ENCODE measurements at regions not wholly inside any gene's neighbourhood (a gene's known extent, or its start where the extent isn't known, plus 50 kb on each side); places are given as distances from the start of the nearest gene placed in this dataset.
"Not testable (repeated sequence)": the region's sequence is repeated elsewhere in the genome, so short reads cannot be mapped to it uniquely, and the experiment has no call there.

DNA sequence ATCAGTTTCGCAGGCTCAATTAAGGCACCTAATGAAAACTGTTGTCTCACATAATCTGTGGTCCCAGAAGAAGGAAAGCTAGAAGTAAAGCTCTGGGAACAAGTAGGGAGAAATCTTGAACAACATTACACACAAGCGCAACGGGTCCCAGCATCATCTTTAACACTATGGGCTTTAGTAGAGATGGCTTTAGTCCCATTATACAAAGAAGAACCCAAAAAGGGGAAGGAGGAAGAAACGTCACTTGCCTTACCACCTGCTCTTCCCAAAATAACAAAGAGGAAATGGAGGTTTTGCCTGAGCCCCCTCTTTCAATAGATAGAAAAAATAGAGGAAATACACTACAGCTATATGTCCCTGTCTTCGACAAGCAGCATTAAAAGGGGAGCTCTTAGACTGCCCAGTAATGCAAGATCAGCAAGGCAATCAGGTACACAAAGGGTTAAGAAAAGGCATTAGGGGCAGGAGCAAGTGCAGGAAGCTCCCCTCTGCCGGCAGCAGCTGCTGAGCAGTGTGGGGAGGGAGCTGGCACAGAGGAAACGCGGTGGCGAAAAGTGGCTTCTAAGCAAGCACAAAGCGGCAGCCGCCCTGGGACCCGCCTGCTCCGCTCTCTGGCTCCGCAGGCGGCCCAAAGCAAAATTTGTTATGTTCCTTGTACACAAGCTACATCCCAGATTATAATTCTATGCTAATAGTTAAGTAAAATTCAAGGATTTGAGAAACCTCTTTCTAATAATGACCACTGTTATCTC lies 1218.8 kb downstream of the TMEM121 start:
- H3K4me1 ChIP-seq (ENCODE audit: low read depth, poor library complexity, severe bottlenecking); H2AFZ ChIP-seq (ENCODE audit: low read depth); H4K20me1 ChIP-seq (ENCODE audit: insufficient read depth); H3K27ac ChIP-seq; H3K9ac ChIP-seq; H3K4me2 ChIP-seq; H3K4me3 ChIP-seq (IDR thresholded peaks at IDR 0.05; ENCODE audit: insufficient read depth, low read depth, low read length); H3K36me3 ChIP-seq (ENCODE audit: insufficient read depth); H3K79me2 ChIP-seq (ENCODE audit: insufficient read depth, low read depth); H3K27me3 ChIP-seq (ENCODE audit: insufficient read depth, low read depth): not testable (repeated sequence)

DNA sequence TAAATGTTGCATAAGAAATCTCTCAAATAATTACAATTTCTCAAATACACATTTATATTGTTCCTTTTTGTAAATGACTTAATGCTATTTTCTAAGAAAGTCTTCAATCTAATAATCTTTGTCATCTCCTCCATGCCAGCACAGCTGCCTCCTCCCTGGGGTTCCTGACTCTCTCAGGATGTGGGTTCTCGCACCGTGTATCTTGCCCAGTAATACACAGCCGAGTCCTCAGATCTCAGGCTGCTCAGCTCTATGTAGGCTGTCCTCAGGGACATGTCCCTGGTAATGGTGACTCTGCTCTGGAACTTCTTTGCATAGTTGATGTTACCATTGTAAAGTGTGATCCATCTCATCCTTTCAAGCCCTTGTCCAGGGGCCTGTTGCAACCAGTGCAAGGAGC lies 1223.7 kb downstream of the TMEM121 start:
- H3K36me3 ChIP-seq (ENCODE audit: insufficient read depth); H3K27ac ChIP-seq; H3K4me2 ChIP-seq; H2AFZ ChIP-seq (ENCODE audit: low read depth); H3K4me3 ChIP-seq (IDR thresholded peaks at IDR 0.05; ENCODE audit: insufficient read depth, low read depth, low read length); H4K20me1 ChIP-seq (ENCODE audit: insufficient read depth); H3K4me1 ChIP-seq (ENCODE audit: low read depth, poor library complexity, severe bottlenecking); H3K79me2 ChIP-seq (ENCODE audit: insufficient read depth, low read depth); H3K27me3 ChIP-seq (ENCODE audit: insufficient read depth, low read depth); H3K9ac ChIP-seq: not testable (repeated sequence)

DNA sequence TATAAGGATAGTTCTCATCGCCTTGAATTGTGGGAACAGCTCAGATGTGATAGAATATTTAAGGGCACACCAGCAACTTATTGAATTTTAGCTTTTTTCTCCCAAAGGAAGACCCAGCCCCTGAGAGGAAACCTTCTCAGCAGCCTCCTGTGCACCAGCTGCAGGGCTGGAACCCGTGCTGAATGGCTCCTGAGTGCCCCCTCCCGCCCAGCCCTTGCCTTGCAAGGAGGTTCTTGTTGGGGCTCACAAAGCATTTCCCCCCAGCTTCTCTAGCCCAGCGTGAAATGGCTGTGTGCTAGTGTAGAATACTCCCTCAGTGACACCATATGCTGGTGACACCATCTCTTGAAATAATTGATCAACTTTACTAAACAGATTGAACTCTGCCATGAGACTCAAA lies 1227.4 kb downstream of the TMEM121 start:
- H3K27me3 ChIP-seq (ENCODE audit: insufficient read depth, low read depth); H3K9ac ChIP-seq; H3K27ac ChIP-seq; H2AFZ ChIP-seq (ENCODE audit: low read depth); H3K36me3 ChIP-seq (ENCODE audit: insufficient read depth); H3K4me3 ChIP-seq (IDR thresholded peaks at IDR 0.05; ENCODE audit: insufficient read depth, low read depth, low read length); H3K4me2 ChIP-seq; H3K79me2 ChIP-seq (ENCODE audit: insufficient read depth, low read depth); H3K4me1 ChIP-seq (ENCODE audit: low read depth, poor library complexity, severe bottlenecking); H4K20me1 ChIP-seq (ENCODE audit: insufficient read depth): not testable (repeated sequence)

DNA sequence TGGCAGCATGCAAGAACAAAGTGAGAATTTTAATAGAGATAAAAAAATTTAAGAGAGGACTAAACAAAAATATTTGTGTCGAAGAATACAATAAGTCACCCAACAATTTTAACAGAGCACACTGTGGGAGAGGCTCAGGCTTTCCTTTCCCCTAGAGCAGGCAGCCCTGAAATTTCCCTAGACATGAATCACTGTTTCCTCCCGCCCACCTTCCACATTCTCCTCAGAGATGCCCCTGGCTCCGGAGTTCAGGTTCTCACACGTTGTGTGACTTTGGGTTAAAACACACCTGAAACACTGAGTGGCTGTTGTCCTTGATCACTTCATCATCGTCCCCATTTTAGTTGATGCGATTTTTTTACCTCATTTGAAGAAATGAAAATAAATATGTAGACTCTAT lies 1231.1 kb downstream of the TMEM121 start:
- not testable (repeated sequence) for H3K36me3 ChIP-seq (ENCODE audit: insufficient read depth); H3K4me3 ChIP-seq (IDR thresholded peaks at IDR 0.05; ENCODE audit: insufficient read depth, low read depth, low read length); H4K20me1 ChIP-seq (ENCODE audit: insufficient read depth); H3K79me2 ChIP-seq (ENCODE audit: insufficient read depth, low read depth); H3K27me3 ChIP-seq (ENCODE audit: insufficient read depth, low read depth); H3K4me2 ChIP-seq; H2AFZ ChIP-seq (ENCODE audit: low read depth); H3K9ac ChIP-seq; H3K4me1 ChIP-seq (ENCODE audit: low read depth, poor library complexity, severe bottlenecking); H3K27ac ChIP-seq

DNA sequence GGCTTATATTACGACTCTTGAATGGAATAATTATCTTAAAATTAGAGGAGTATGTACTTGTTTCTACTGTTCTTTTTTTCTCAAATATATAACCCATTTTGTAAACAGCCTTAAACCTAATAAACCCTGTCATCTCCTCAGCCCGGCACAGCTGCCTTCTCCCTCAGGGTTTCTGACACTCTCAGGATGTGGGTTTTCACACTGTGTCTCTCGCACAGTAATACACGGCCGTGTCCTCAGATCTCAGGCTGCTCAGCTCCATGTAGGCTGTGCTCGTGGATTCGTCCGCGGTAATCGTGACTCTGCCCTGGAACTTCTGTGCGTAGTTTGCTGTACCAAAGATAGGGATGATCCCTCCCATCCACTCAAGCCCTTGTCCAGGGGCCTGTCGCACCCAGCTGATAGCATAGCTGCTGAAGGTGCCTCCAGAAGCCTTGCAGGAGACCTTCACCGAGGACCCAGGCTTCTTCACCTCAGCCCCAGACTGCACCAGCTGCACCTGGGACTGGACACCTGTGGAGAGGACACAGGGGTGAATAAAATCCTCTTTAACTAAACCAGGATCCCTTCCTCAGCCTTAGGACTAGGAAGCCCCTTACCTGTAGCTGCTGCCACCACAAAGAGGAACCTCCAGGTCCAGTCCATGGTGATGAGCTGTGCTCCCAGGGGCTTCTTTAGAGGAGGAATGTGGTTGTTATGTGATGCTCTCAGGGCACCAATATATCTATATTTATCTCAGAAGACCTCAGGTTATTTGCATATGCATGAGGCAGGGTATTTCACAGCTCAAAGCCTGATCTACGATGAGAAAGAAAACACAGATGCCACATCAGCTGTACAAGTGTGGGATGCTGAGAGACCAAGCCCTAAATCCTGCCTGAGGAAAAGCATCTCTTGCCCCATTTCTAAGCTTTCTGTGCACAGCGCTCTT lies 1235.8 kb downstream of the TMEM121 start:
- not testable (repeated sequence) for H3K4me1 ChIP-seq (ENCODE audit: low read depth, poor library complexity, severe bottlenecking); H2AFZ ChIP-seq (ENCODE audit: low read depth); H4K20me1 ChIP-seq (ENCODE audit: insufficient read depth); H3K9ac ChIP-seq; H3K4me3 ChIP-seq (IDR thresholded peaks at IDR 0.05; ENCODE audit: insufficient read depth, low read depth, low read length); H3K36me3 ChIP-seq (ENCODE audit: insufficient read depth); H3K27ac ChIP-seq; H3K4me2 ChIP-seq; H3K27me3 ChIP-seq (ENCODE audit: insufficient read depth, low read depth); H3K79me2 ChIP-seq (ENCODE audit: insufficient read depth, low read depth)

DNA sequence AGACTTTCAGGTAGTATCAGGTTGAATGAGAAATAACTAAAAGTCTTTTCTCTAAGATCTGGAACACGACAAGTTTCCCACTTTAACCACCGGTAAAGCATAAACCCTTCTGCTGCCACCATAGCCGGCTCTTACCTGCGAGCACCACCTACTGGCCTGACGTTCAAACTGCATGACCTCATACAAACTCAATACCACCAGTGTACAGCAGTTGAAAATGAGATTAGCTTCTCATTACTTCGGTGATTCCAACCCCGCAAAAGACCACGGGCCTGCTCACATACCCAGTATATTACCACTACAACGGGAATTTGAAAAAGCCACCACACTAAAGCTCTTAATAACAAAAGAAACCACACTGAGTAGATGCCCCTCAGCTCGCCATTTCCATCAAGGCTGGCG lies 1238.6 kb downstream of the TMEM121 start:
- H3K27me3 ChIP-seq (ENCODE audit: insufficient read depth, low read depth); H3K79me2 ChIP-seq (ENCODE audit: insufficient read depth, low read depth); H3K4me3 ChIP-seq (IDR thresholded peaks at IDR 0.05; ENCODE audit: insufficient read depth, low read depth, low read length); H3K4me1 ChIP-seq (ENCODE audit: low read depth, poor library complexity, severe bottlenecking); H3K27ac ChIP-seq; H2AFZ ChIP-seq (ENCODE audit: low read depth); H4K20me1 ChIP-seq (ENCODE audit: insufficient read depth); H3K36me3 ChIP-seq (ENCODE audit: insufficient read depth); H3K4me2 ChIP-seq; H3K9ac ChIP-seq: not testable (repeated sequence)
- TF ChIP-seq, protein P1, sequence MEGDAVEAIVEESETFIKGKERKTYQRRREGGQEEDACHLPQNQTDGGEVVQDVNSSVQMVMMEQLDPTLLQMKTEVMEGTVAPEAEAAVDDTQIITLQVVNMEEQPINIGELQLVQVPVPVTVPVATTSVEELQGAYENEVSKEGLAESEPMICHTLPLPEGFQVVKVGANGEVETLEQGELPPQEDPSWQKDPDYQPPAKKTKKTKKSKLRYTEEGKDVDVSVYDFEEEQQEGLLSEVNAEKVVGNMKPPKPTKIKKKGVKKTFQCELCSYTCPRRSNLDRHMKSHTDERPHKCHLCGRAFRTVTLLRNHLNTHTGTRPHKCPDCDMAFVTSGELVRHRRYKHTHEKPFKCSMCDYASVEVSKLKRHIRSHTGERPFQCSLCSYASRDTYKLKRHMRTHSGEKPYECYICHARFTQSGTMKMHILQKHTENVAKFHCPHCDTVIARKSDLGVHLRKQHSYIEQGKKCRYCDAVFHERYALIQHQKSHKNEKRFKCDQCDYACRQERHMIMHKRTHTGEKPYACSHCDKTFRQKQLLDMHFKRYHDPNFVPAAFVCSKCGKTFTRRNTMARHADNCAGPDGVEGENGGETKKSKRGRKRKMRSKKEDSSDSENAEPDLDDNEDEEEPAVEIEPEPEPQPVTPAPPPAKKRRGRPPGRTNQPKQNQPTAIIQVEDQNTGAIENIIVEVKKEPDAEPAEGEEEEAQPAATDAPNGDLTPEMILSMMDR (conservative IDR thresholded peaks at IDR 0.05; ENCODE audit: low read depth, low read length), result peak; percentile 46; the same call in 1 of the 2 replicates
